OCI-LY3 (cell line): ENCODE measurements at regions not wholly inside any gene's neighbourhood (a gene's known extent, or its start where the extent isn't known, plus 50 kb on each side); places are given as distances from the start of the nearest gene placed in this dataset.

ENCODE experiments used
- EZH2phosphoT487 ChIP-seq: fragments of 200-600 bp; shearing (Covaris generic); IDR thresholded peaks from 2 replicates; pipeline ENCODE4 v1.6.1; 2018; ENCODE audit warnings: antibody characterized with exemption, mixed run types, low read depth
- TF ChIP-seq, protein P1 (sequence below): fragments of 200-600, 300-600 bp; sonication (generic); IDR thresholded peaks from 2 replicates; pipeline ENCODE4 v1.5.1; 2014; ENCODE audit warnings: antibody characterized with exemption, low read length, low read depth

DNA sequence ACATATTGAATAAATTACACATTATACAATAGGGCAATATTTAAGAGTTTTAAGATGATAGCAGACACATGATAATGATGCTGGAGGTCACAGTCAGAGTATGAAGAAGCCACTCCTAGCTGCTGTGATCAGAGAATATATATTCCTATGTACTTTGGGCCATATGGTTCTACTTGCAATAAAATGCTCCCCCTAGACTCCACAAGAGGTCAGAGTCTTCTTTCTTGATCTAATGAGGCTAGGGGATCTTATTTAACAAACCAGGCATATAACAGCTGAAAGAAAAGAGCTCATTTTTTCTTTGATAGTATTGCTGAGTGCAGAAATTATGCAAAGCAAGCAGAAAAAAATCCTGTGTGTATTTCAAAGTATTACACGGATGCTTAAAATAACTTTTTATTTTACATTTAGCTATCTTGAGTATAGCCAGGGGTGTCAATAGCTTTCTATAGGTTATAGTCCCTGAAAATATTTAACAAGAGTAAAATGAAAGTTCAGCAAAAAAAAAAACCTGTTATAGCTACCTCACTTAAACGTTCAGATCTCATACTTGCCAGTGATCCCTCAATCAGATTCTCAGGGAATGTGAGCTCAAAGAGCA lies 748.7 kb upstream of the CHAC2 start:
- TF ChIP-seq, protein P1, sequence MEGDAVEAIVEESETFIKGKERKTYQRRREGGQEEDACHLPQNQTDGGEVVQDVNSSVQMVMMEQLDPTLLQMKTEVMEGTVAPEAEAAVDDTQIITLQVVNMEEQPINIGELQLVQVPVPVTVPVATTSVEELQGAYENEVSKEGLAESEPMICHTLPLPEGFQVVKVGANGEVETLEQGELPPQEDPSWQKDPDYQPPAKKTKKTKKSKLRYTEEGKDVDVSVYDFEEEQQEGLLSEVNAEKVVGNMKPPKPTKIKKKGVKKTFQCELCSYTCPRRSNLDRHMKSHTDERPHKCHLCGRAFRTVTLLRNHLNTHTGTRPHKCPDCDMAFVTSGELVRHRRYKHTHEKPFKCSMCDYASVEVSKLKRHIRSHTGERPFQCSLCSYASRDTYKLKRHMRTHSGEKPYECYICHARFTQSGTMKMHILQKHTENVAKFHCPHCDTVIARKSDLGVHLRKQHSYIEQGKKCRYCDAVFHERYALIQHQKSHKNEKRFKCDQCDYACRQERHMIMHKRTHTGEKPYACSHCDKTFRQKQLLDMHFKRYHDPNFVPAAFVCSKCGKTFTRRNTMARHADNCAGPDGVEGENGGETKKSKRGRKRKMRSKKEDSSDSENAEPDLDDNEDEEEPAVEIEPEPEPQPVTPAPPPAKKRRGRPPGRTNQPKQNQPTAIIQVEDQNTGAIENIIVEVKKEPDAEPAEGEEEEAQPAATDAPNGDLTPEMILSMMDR = peak; percentile 42
- TF ChIP-seq EZH2phosphoT487 = no peak
